ENCODE measurements at regions not wholly inside any gene's neighbourhood (a gene's known extent, or its start where the extent isn't known, plus 50 kb on each side); places are given as distances from the start of the nearest gene placed in this dataset.

GRCh38 chr7:156445997-156446761 is 194.4 kb upstream of the RNF32 start:
- no peak for DNase-seq (ENCODE audit: low read depth)
- no peak overlapping the region for H3K4me3 ChIP-seq (ENCODE audit: low read depth, low read length)
- TF ChIP-seq CTCF (conservative IDR thresholded peaks at IDR 0.05; ENCODE audit: low read depth, low read length), result no peak

- TF ChIP-seq CTCF (conservative IDR thresholded peaks at IDR 0.05; ENCODE audit: low read depth, low read length), result no peak
- H3K4me3 ChIP-seq (ENCODE audit: low read depth, low read length), result no peak overlapping the region
- no peak for DNase-seq (ENCODE audit: low read depth)
Measured at GRCh38 chr7:156442516-156442915, 198.1 kb upstream of the RNF32 start.

- no peak for TF ChIP-seq CTCF (conservative IDR thresholded peaks at IDR 0.05; ENCODE audit: low read depth, low read length)
- H3K4me3 ChIP-seq (ENCODE audit: low read depth, low read length), result no peak overlapping the region
- DNase-seq (ENCODE audit: low read depth), result no peak
Measured at GRCh38 chr7:156440456-156440855, 200.1 kb upstream of the RNF32 start.

GRCh38 chr7:156438011-156438410 is 202.6 kb upstream of the RNF32 start:
- no peak for TF ChIP-seq CTCF (conservative IDR thresholded peaks at IDR 0.05; ENCODE audit: low read depth, low read length)
- H3K4me3 ChIP-seq (ENCODE audit: low read depth, low read length), result no peak overlapping the region
- DNase-seq (ENCODE audit: low read depth), result no peak

GRCh38 chr7:156437021-156437614 is 203.5 kb upstream of the RNF32 start:
- DNase-seq (ENCODE audit: low read depth), result no peak
- no peak overlapping the region for H3K4me3 ChIP-seq (ENCODE audit: low read depth, low read length)

GRCh38 chr7:156435486-156436231 is 204.9 kb upstream of the RNF32 start:
- no peak overlapping the region for H3K4me3 ChIP-seq (ENCODE audit: low read depth, low read length)
- TF ChIP-seq CTCF (conservative IDR thresholded peaks at IDR 0.05; ENCODE audit: low read depth, low read length), result no peak

More at GRCh38 chr7:156437021-156437614, 203.5 kb upstream of the RNF32 start:
- no peak for TF ChIP-seq CTCF (conservative IDR thresholded peaks at IDR 0.05; ENCODE audit: low read depth, low read length)

More at GRCh38 chr7:156435486-156436231, 204.9 kb upstream of the RNF32 start:
- no peak for DNase-seq (ENCODE audit: low read depth)

All from epithelial cell of proximal tubule (primary cell).